ENCODE measurements at regions not wholly inside any gene's neighbourhood (a gene's known extent, or its start where the extent isn't known, plus 50 kb on each side); places are given as distances from the start of the nearest gene placed in this dataset.

- TF ChIP-seq ATF6 (CRISPR knock-in tag; IDR thresholded peaks at IDR 0.05) (no peak), ZNF281 (CRISPR knock-in tag; IDR thresholded peaks at IDR 0.05) (no peak), ZNF138 (CRISPR knock-in tag; conservative IDR thresholded peaks at IDR 0.05) (no peak), CREB1 (CRISPR knock-in tag; IDR thresholded peaks at IDR 0.05) (no peak), ATF2 (CRISPR knock-in tag; IDR thresholded peaks at IDR 0.05; ENCODE audit: borderline replicate concordance, low read depth) (no peak), ZNF317 (CRISPR knock-in tag; IDR thresholded peaks at IDR 0.05; ENCODE audit: borderline replicate concordance, low read depth) (no peak), ZNF263 (CRISPR knock-in tag; IDR thresholded peaks at IDR 0.05; ENCODE audit: low read depth) (no peak), E2F4 (CRISPR knock-in tag; IDR thresholded peaks at IDR 0.05; ENCODE audit: borderline replicate concordance, low read depth) (no peak)
Measured at GRCh38 chr21:27286760-27287159, 319.9 kb upstream of the ADAMTS5 start (continued).

GRCh38 chr21:27277110-27277509, 310.2 kb upstream of the ADAMTS5 start:
- ChIA-PET POLR2A (no interaction called here), CTCF (interaction anchor here (0.7 kb wide), 1 partner anchor 64 kb away, joined by 3 read pairs; no protein-coding TSS in a partner anchor)
- Mint-ChIP-seq H3K4me3 (no peak overlapping the region), H3K27ac (no peak overlapping the region), H3K27me3 (ENCODE audit: low read depth) (no peaks in the 10 kb centered on the region), H3K4me1 (peaks cover 34% of the 10 kb centered on the region), H3K9me3 (peaks cover 13% of the 10 kb centered on the region), H3K36me3 (no peaks in the 10 kb centered on the region)
- DNase-seq (ENCODE audit: low spot score) = no peak
- no peak for ATAC-seq
- TF ChIP-seq RORB (CRISPR knock-in tag; IDR thresholded peaks at IDR 0.05) = no peak
- TF ChIP-seq ATF3 (CRISPR knock-in tag; conservative IDR thresholded peaks at IDR 0.05) = no peak
- no peak for TF ChIP-seq E2F5 (CRISPR knock-in tag; IDR thresholded peaks at IDR 0.05)
- no peak for TF ChIP-seq ESRRA (CRISPR knock-in tag; IDR thresholded peaks at IDR 0.05; ENCODE audit: borderline replicate concordance)
- no peak for TF ChIP-seq GTF2I (CRISPR knock-in tag; conservative IDR thresholded peaks at IDR 0.05)
- no peak for TF ChIP-seq E2F1 (CRISPR knock-in tag; IDR thresholded peaks at IDR 0.05)
- TF ChIP-seq PRDM15 (CRISPR knock-in tag; IDR thresholded peaks at IDR 0.05) = no peak
- TF ChIP-seq USF2 (CRISPR knock-in tag; IDR thresholded peaks at IDR 0.05) = no peak
- no peak for TF ChIP-seq ATF1 (CRISPR knock-in tag; IDR thresholded peaks at IDR 0.05)
- no peak for TF ChIP-seq ZNF512 (CRISPR knock-in tag; IDR thresholded peaks at IDR 0.05; ENCODE audit: borderline replicate concordance)
- no peak for TF ChIP-seq ZNF671 (CRISPR knock-in tag; IDR thresholded peaks at IDR 0.05)
- TF ChIP-seq SOX15 (CRISPR knock-in tag; IDR thresholded peaks at IDR 0.05) = no peak
